ENCODE measurements at regions not wholly inside any gene's neighbourhood (a gene's known extent, or its start where the extent isn't known, plus 50 kb on each side); places are given as distances from the start of the nearest gene placed in this dataset.

DNA sequence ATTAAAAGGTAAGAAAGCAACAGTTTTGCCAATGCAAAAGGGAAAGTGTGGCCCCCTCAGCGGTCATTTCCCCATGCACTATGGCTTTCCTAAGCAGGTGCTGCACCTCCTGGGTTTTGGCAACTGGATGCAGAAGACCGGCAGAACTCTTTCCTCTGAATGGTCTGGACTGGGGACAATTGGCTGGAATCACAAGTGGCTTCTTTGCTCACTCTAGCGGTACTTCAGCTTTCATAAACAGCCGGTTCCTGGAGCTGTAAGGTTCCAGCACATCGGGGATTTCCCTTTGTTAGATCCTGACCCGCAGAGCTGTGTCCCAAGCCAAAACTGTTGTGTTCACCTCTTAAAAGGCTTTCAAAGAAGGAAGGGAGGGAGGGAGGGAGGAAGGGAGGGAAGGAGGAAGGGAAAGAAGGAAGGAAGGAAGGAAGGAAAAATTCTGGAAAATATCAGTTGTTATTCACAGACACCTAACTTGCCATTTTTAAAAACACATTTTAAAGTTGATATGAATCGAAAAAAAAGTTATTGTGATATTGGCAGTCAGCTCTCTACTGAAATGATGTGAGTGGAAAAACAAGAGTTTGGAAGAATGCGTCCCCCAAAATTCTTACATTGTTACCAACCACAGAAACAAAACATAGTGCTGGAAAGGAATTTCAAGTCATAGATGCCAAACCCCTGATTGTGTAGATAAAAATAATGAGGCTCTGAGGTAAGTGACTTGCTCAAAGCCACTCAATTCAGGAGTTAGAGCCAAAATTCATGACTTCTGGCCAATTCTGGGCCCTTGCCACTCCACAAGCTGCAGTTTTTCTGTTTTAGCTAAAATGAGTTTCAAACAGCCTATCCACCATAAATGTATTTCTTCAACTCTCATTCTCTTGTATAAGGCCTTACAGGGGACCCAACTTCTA lies 220.6 kb upstream of the HMGA2 start:
- H3K27me3 ChIP-seq (ENCODE audit: control insufficient read depth in 3 of 3, insufficient read depth in 3 of 3, low read length in 2 of 3) = peaks cover 0 to 5% (median 4%) of the 10 kb centered on the region in 3 donors
- H3K4me1 ChIP-seq (ENCODE audit: control insufficient read depth in 5 of 5, insufficient read depth in 5 of 5, low read length in 5 of 5) = peaks cover 0 to 17% (median 5%) of the 10 kb centered on the region in 5 donors
- peaks cover 0 to 1% (median 0%) of the 10 kb centered on the region in 4 donors for H3K9me3 ChIP-seq (ENCODE audit: control insufficient read depth in 4 of 4, insufficient read depth in 3 of 4, low read length in 3 of 4)
- H3K36me3 ChIP-seq (ENCODE audit: control insufficient read depth in 4 of 4, insufficient read depth in 4 of 4, low read length in 4 of 4) = no peaks in the 10 kb centered on the region
- peak; percentile 44 to 68 (median 51) for DNase-seq
- H3K27ac ChIP-seq (ENCODE audit: low read depth in 1 of 2, low read length in 1 of 2) = peak overlapping the region; percentile 10 to 67
- peak; percentile 79 for ATAC-seq (ENCODE audit: insufficient read depth, low FRiP score)
- H3K9ac ChIP-seq (ENCODE audit: insufficient read depth in 1 of 2, low read length in 2 of 2) = no peak overlapping the region
- TF ChIP-seq, protein P1, sequence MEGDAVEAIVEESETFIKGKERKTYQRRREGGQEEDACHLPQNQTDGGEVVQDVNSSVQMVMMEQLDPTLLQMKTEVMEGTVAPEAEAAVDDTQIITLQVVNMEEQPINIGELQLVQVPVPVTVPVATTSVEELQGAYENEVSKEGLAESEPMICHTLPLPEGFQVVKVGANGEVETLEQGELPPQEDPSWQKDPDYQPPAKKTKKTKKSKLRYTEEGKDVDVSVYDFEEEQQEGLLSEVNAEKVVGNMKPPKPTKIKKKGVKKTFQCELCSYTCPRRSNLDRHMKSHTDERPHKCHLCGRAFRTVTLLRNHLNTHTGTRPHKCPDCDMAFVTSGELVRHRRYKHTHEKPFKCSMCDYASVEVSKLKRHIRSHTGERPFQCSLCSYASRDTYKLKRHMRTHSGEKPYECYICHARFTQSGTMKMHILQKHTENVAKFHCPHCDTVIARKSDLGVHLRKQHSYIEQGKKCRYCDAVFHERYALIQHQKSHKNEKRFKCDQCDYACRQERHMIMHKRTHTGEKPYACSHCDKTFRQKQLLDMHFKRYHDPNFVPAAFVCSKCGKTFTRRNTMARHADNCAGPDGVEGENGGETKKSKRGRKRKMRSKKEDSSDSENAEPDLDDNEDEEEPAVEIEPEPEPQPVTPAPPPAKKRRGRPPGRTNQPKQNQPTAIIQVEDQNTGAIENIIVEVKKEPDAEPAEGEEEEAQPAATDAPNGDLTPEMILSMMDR (IDR thresholded peaks at IDR 0.05; ENCODE audit: control extremely low read depth, extremely low read depth) = no peak
- no peak overlapping the region for H3K4me3 ChIP-seq
- WGBS, 2 donors = 30 to 60% methylated on average over 8 of the region's 8 CpGs

DNA sequence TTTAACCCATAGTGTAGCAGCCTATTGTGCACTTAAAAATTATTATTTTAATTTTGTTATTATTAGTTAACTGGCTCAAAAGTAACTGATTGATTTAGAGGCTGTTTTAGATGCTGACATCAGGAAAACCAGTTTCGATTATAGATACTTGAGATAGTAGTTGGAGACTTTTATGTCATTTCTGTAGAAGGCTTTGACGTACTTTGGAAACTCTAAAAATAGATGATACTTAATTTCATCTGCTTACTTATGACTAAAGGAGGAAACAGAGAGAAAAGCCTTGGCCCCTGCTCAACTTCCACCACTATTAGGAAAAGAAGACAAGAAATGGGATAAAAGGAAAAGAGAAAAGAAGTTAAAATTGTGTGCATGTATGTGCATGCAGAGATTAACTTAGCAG lies 219.3 kb upstream of the HMGA2 start:
- no peak for DNase-seq
- no peak overlapping the region for H3K4me3 ChIP-seq
- H3K9me3 ChIP-seq (ENCODE audit: control insufficient read depth in 4 of 4, insufficient read depth in 3 of 4, low read length in 3 of 4) = peaks cover 0 to 1% (median 0%) of the 10 kb centered on the region in 4 donors
- TF ChIP-seq, protein P1 (IDR thresholded peaks at IDR 0.05; ENCODE audit: control extremely low read depth, extremely low read depth) = no peak
- H3K27me3 ChIP-seq (ENCODE audit: control insufficient read depth in 3 of 3, insufficient read depth in 3 of 3, low read length in 2 of 3) = peaks cover 0 to 5% (median 4%) of the 10 kb centered on the region in 3 donors
- no peaks in the 10 kb centered on the region for H3K36me3 ChIP-seq (ENCODE audit: control insufficient read depth in 4 of 4, insufficient read depth in 4 of 4, low read length in 4 of 4)
- H3K27ac ChIP-seq (ENCODE audit: low read depth in 1 of 2, low read length in 1 of 2) = no peak overlapping the region
- no peak overlapping the region for H3K9ac ChIP-seq (ENCODE audit: insufficient read depth in 1 of 2, low read length in 2 of 2)
- no peak for ATAC-seq (ENCODE audit: insufficient read depth, low FRiP score)
- WGBS, 2 donors = 73 to 85% methylated on average over 2 of the region's 2 CpGs
- H3K4me1 ChIP-seq (ENCODE audit: control insufficient read depth in 5 of 5, insufficient read depth in 5 of 5, low read length in 5 of 5) = peaks cover 0 to 17% (median 5%) of the 10 kb centered on the region in 5 donors

DNA sequence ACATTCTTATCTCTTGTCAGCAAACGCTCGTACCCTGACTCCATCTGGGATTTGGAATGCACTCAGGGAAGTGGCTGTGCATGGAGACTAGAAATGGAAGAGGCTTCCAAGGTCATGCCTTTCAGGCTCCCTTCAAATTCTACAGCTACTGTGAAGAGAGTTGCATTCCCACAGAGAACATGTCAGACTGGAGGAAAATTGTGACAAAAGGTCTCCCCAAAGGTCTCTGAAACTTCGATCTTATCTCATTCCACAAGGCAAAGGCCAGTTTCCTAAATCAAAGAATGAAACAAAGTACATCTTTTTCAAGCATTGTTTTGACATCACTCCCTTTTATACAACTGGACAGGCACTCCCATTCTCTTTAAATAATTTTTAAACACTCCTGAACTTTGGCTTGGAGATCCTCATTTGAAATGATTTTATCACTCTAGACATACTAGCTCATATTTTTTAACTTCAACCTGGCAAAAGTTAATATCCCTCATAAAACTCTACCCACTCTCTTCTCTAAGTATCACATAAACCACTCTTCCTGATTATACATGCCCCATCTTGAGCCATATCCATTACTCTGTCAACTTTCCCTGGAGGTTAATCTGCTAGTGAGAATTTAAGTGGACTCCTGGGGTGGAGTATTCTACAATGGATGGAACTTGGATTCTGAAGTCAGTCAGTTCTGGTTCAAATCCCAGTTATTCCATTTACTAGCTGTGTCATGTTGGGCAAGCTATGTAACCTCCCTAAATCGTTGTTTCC lies 218.1 kb upstream of the HMGA2 start:
- no peak for DNase-seq
- WGBS, 2 donors = 75 to 78% methylated on average over 4 of the region's 4 CpGs
- H3K9ac ChIP-seq (ENCODE audit: insufficient read depth in 1 of 2, low read length in 2 of 2) = no peak overlapping the region

More for the DNA sequence above, 218.1 kb upstream of the HMGA2 start:
- H3K9me3 ChIP-seq (ENCODE audit: control insufficient read depth in 4 of 4, insufficient read depth in 3 of 4, low read length in 3 of 4) = peaks cover 0 to 1% (median 0%) of the 10 kb centered on the region in 4 donors
- no peak overlapping the region for H3K4me3 ChIP-seq
- peaks cover 0 to 6% (median under 1%) of the 10 kb centered on the region in 3 donors for H3K27me3 ChIP-seq (ENCODE audit: control insufficient read depth in 3 of 3, insufficient read depth in 3 of 3, low read length in 2 of 3)
- H3K36me3 ChIP-seq (ENCODE audit: control insufficient read depth in 4 of 4, insufficient read depth in 4 of 4, low read length in 4 of 4) = no peaks in the 10 kb centered on the region
- no peak overlapping the region for H3K27ac ChIP-seq (ENCODE audit: low read depth in 1 of 2, low read length in 1 of 2)
- no peak for ATAC-seq (ENCODE audit: insufficient read depth, low FRiP score)
- TF ChIP-seq, protein P1 (IDR thresholded peaks at IDR 0.05; ENCODE audit: control extremely low read depth, extremely low read depth) = no peak
- H3K4me1 ChIP-seq (ENCODE audit: control insufficient read depth in 5 of 5, insufficient read depth in 5 of 5, low read length in 5 of 5) = peaks cover 0 to 17% (median 5%) of the 10 kb centered on the region in 5 donors
